ENCODE measurements at regions not wholly inside any gene's neighbourhood (a gene's known extent, or its start where the extent isn't known, plus 50 kb on each side); places are given as distances from the start of the nearest gene placed in this dataset.

GRCh38 chrX:9326369-9326768, 138.5 kb upstream of the TBL1X start:
- H3K27me3 ChIP-seq (ENCODE audit: insufficient read depth, low read length), result no peaks in the 10 kb centered on the region
- H3K4me1 ChIP-seq (ENCODE audit: insufficient read depth, low read length), result no peaks in the 10 kb centered on the region
- no peaks in the 10 kb centered on the region for H3K36me3 ChIP-seq (ENCODE audit: insufficient read depth, low read depth, low read length)
- H3K9me3 ChIP-seq (ENCODE audit: insufficient read depth, low read depth, low read length), result no peaks in the 10 kb centered on the region
- H3K9ac ChIP-seq (ENCODE audit: low read depth, low read length), result no peak overlapping the region
- no peak overlapping the region for H3K4me3 ChIP-seq (ENCODE audit: low read length)
- H3K27ac ChIP-seq (ENCODE audit: low read length), result no peak overlapping the region

- Histone ChIP-seq H3K27me3 (ENCODE audit: insufficient read depth, low read length) (no peaks in the 10 kb centered on the region), H3K9ac (ENCODE audit: low read depth, low read length) (no peak overlapping the region), H3K9me3 (ENCODE audit: insufficient read depth, low read depth, low read length) (no peaks in the 10 kb centered on the region), H3K4me1 (ENCODE audit: insufficient read depth, low read length) (no peaks in the 10 kb centered on the region), H3K4me3 (ENCODE audit: low read length) (no peak overlapping the region), H3K36me3 (ENCODE audit: insufficient read depth, low read depth, low read length) (no peaks in the 10 kb centered on the region), H3K27ac (ENCODE audit: low read length) (no peak overlapping the region)
Measured at GRCh38 chrX:9327086-9327746, 137.6 kb upstream of the TBL1X start.

GRCh38 chrX:9327747-9328145, 137.1 kb upstream of the TBL1X start:
- no peak overlapping the region for H3K9ac ChIP-seq (ENCODE audit: low read depth, low read length)
- no peaks in the 10 kb centered on the region for H3K27me3 ChIP-seq (ENCODE audit: insufficient read depth, low read length)
- no peak overlapping the region for H3K27ac ChIP-seq (ENCODE audit: low read length)

GRCh38 chrX:9329056-9329455, 135.8 kb upstream of the TBL1X start:
- Histone ChIP-seq H3K4me3 (ENCODE audit: low read length) (no peak overlapping the region), H3K9me3 (ENCODE audit: insufficient read depth, low read depth, low read length) (no peaks in the 10 kb centered on the region), H3K27me3 (ENCODE audit: insufficient read depth, low read length) (no peaks in the 10 kb centered on the region), H3K27ac (ENCODE audit: low read length) (no peak overlapping the region), H3K4me1 (ENCODE audit: insufficient read depth, low read length) (no peaks in the 10 kb centered on the region), H3K9ac (ENCODE audit: low read depth, low read length) (no peak overlapping the region), H3K36me3 (ENCODE audit: insufficient read depth, low read depth, low read length) (no peaks in the 10 kb centered on the region)

More at GRCh38 chrX:9327747-9328145, 137.1 kb upstream of the TBL1X start:
- H3K36me3 ChIP-seq (ENCODE audit: insufficient read depth, low read depth, low read length), result no peaks in the 10 kb centered on the region
- no peaks in the 10 kb centered on the region for H3K9me3 ChIP-seq (ENCODE audit: insufficient read depth, low read depth, low read length)
- no peak overlapping the region for H3K4me3 ChIP-seq (ENCODE audit: low read length)
- no peaks in the 10 kb centered on the region for H3K4me1 ChIP-seq (ENCODE audit: insufficient read depth, low read length)

GRCh38 chrX:9330249-9330982, 134.4 kb upstream of the TBL1X start:
- no peaks in the 10 kb centered on the region for H3K4me1 ChIP-seq (ENCODE audit: insufficient read depth, low read length)
- no peaks in the 10 kb centered on the region for H3K36me3 ChIP-seq (ENCODE audit: insufficient read depth, low read depth, low read length)
- H3K4me3 ChIP-seq (ENCODE audit: low read length), result no peak overlapping the region
- no peak overlapping the region for H3K9ac ChIP-seq (ENCODE audit: low read depth, low read length)
- H3K27me3 ChIP-seq (ENCODE audit: insufficient read depth, low read length), result no peaks in the 10 kb centered on the region
- H3K9me3 ChIP-seq (ENCODE audit: insufficient read depth, low read depth, low read length), result no peaks in the 10 kb centered on the region
- no peak overlapping the region for H3K27ac ChIP-seq (ENCODE audit: low read length)

- Histone ChIP-seq H3K9ac (ENCODE audit: low read depth, low read length) (no peak overlapping the region), H3K4me3 (ENCODE audit: low read length) (no peak overlapping the region), H3K27me3 (ENCODE audit: insufficient read depth, low read length) (no peaks in the 10 kb centered on the region), H3K4me1 (ENCODE audit: insufficient read depth, low read length) (no peaks in the 10 kb centered on the region), H3K27ac (ENCODE audit: low read length) (no peak overlapping the region), H3K9me3 (ENCODE audit: insufficient read depth, low read depth, low read length) (no peaks in the 10 kb centered on the region), H3K36me3 (ENCODE audit: insufficient read depth, low read depth, low read length) (no peaks in the 10 kb centered on the region)
Measured at GRCh38 chrX:9333873-9334560, 130.8 kb upstream of the TBL1X start.

GRCh38 chrX:9335251-9335650, 129.6 kb upstream of the TBL1X start:
- Histone ChIP-seq H3K27me3 (ENCODE audit: insufficient read depth, low read length) (no peaks in the 10 kb centered on the region), H3K9me3 (ENCODE audit: insufficient read depth, low read depth, low read length) (no peaks in the 10 kb centered on the region), H3K4me1 (ENCODE audit: insufficient read depth, low read length) (no peaks in the 10 kb centered on the region), H3K4me3 (ENCODE audit: low read length) (no peak overlapping the region), H3K9ac (ENCODE audit: low read depth, low read length) (no peak overlapping the region), H3K36me3 (ENCODE audit: insufficient read depth, low read depth, low read length) (no peaks in the 10 kb centered on the region), H3K27ac (ENCODE audit: low read length) (no peak overlapping the region)

- H3K4me1 ChIP-seq (ENCODE audit: insufficient read depth, low read length), result peaks cover 9% of the 10 kb centered on the region; the same call in 1 of the 2 replicates
Measured at GRCh38 chrX:9336456-9336855, 128.4 kb upstream of the TBL1X start.

GRCh38 chrX:9337046-9337445, 127.8 kb upstream of the TBL1X start:
- Histone ChIP-seq H3K36me3 (ENCODE audit: insufficient read depth, low read depth, low read length) (no peaks in the 10 kb centered on the region), H3K9ac (ENCODE audit: low read depth, low read length) (no peak overlapping the region), H3K9me3 (ENCODE audit: insufficient read depth, low read depth, low read length) (no peaks in the 10 kb centered on the region), H3K4me3 (ENCODE audit: low read length) (no peak overlapping the region), H3K27me3 (ENCODE audit: insufficient read depth, low read length) (no peaks in the 10 kb centered on the region), H3K4me1 (ENCODE audit: insufficient read depth, low read length) (peaks cover 9% of the 10 kb centered on the region; the same call in 1 of the 2 replicates), H3K27ac (ENCODE audit: low read length) (no peak overlapping the region)

More at GRCh38 chrX:9336456-9336855, 128.4 kb upstream of the TBL1X start:
- no peak overlapping the region for H3K27ac ChIP-seq (ENCODE audit: low read length)
- H3K9me3 ChIP-seq (ENCODE audit: insufficient read depth, low read depth, low read length), result no peaks in the 10 kb centered on the region
- H3K27me3 ChIP-seq (ENCODE audit: insufficient read depth, low read length), result no peaks in the 10 kb centered on the region
- H3K9ac ChIP-seq (ENCODE audit: low read depth, low read length), result no peak overlapping the region
- H3K4me3 ChIP-seq (ENCODE audit: low read length), result no peak overlapping the region
- no peaks in the 10 kb centered on the region for H3K36me3 ChIP-seq (ENCODE audit: insufficient read depth, low read depth, low read length)

GRCh38 chrX:9338986-9339385, 125.9 kb upstream of the TBL1X start:
- H3K9me3 ChIP-seq (ENCODE audit: insufficient read depth, low read depth, low read length), result no peaks in the 10 kb centered on the region
- no peak overlapping the region for H3K27ac ChIP-seq (ENCODE audit: low read length)

GRCh38 chrX:9339603-9340491, 125.0 kb upstream of the TBL1X start:
- Histone ChIP-seq H3K27ac (ENCODE audit: low read length) (no peak overlapping the region), H3K9ac (ENCODE audit: low read depth, low read length) (no peak overlapping the region)

More at GRCh38 chrX:9338986-9339385, 125.9 kb upstream of the TBL1X start:
- Histone ChIP-seq H3K9ac (ENCODE audit: low read depth, low read length) (no peak overlapping the region), H3K36me3 (ENCODE audit: insufficient read depth, low read depth, low read length) (no peaks in the 10 kb centered on the region), H3K27me3 (ENCODE audit: insufficient read depth, low read length) (no peaks in the 10 kb centered on the region), H3K4me3 (ENCODE audit: low read length) (no peak overlapping the region), H3K4me1 (ENCODE audit: insufficient read depth, low read length) (peaks cover 12% of the 10 kb centered on the region; the same call in 1 of the 2 replicates)

More at GRCh38 chrX:9339603-9340491, 125.0 kb upstream of the TBL1X start:
- H3K4me3 ChIP-seq (ENCODE audit: low read length), result no peak overlapping the region
- peaks cover 12% of the 10 kb centered on the region; the same call in 1 of the 2 replicates for H3K4me1 ChIP-seq (ENCODE audit: insufficient read depth, low read length)
- H3K36me3 ChIP-seq (ENCODE audit: insufficient read depth, low read depth, low read length), result no peaks in the 10 kb centered on the region
- no peaks in the 10 kb centered on the region for H3K9me3 ChIP-seq (ENCODE audit: insufficient read depth, low read depth, low read length)
- H3K27me3 ChIP-seq (ENCODE audit: insufficient read depth, low read length), result no peaks in the 10 kb centered on the region

All from iPS-20b (cell line).